HEK293 (cell line): ENCODE measurements at regions not wholly inside any gene's neighbourhood (a gene's known extent, or its start where the extent isn't known, plus 50 kb on each side); places are given as distances from the start of the nearest gene placed in this dataset.

Experiments
- CTCF ChIA-PET: fragments of 350-600 bp; formaldehyde crosslinking; extraction: SDS; loops from one replicate; lab custom pipeline; 2021; ENCODE audit warnings: antibody characterized with exemption; lab: Yijun Ruan, JAX
- POLR2A ChIA-PET: fragments of 300-600 bp; formaldehyde crosslinking; extraction: SDS; loops from one replicate; lab custom pipeline; 2020; ENCODE audit warnings: antibody characterized with exemption, inconsistent platforms; lab: Yijun Ruan, JAX
- H3K27ac ChIP-seq: fragments of 200-500 bp; sonication (Bioruptor generic); 2 replicates; pipeline ENCODE4 v1.5.1; 2014; ENCODE audit warnings: low read depth, low read length, control low read depth, inconsistent platforms; ENCODE audit errors: extremely low read depth
- H3K36me3 ChIP-seq, 2 experiments: fragments of 200-500 bp in 1 of 2; sonication (Bioruptor generic) in 1 of 2; 1 replicate in 1 of 2; 2 replicates in 1 of 2; pipeline ENCODE4 v1.5.1; 2014 to 2017; ENCODE audit warnings: inconsistent platforms in 2 of 2, low read length in 2 of 2; ENCODE audit not compliant: control insufficient read depth in 2 of 2, insufficient read depth in 1 of 2
- H3K4me1 ChIP-seq: fragments of 200-500 bp; sonication (Bioruptor generic); 2 replicates; pipeline ENCODE4 v1.5.1; 2014; ENCODE audit warnings: mild to moderate bottlenecking, low read length, inconsistent platforms; ENCODE audit not compliant: control insufficient read depth, insufficient read depth
- H3K4me3 ChIP-seq: 2 replicates; pipeline ENCODE4 v1.5.1; 2011; ENCODE audit warnings: low read depth, mild to moderate bottlenecking, control low read depth, low read length, moderate library complexity
- H3K9me3 ChIP-seq: fragments of 200-500 bp; sonication (Bioruptor generic); 2 replicates; pipeline ENCODE4 v1.5.1; 2014; ENCODE audit warnings: low read depth, low read length, inconsistent platforms; ENCODE audit not compliant: control insufficient read depth, insufficient read depth
- KLF1 ChIP-seq: fragments of 450-650 bp; formaldehyde crosslinking; IDR thresholded peaks from 2 replicates; pipeline ENCODE4 v1.5.1; 2016; ENCODE audit warnings: missing biosample characterization, missing genetic modification characterization
- SALL2 ChIP-seq: fragments of 450-650 bp; formaldehyde crosslinking; IDR thresholded peaks from 2 replicates; pipeline ENCODE4 v1.5.0; 2017; ENCODE audit warnings: missing biosample characterization, mild to moderate bottlenecking, missing genetic modification characterization, borderline replicate concordance
- SP7 ChIP-seq: fragments of 450-650 bp; formaldehyde crosslinking; IDR thresholded peaks from 2 replicates; pipeline ENCODE4 v1.5.1; 2016; ENCODE audit warnings: missing biosample characterization, missing genetic modification characterization
- ZBTB7A ChIP-seq: fragments of 450-650 bp; formaldehyde crosslinking; IDR thresholded peaks from 2 replicates; pipeline ENCODE4 v1.5.1; 2016; ENCODE audit warnings: low read depth, missing biosample characterization, missing genetic modification characterization
- ZEB2 ChIP-seq: fragments of 450-650 bp; formaldehyde crosslinking; IDR thresholded peaks from 2 replicates; pipeline ENCODE4 v1.5.1; 2016; ENCODE audit warnings: missing biosample characterization, missing genetic modification characterization
- ZFP41 ChIP-seq: fragments of 450-650 bp; formaldehyde crosslinking; IDR thresholded peaks from 2 replicates; pipeline ENCODE4 v1.5.1; 2016; ENCODE audit warnings: missing biosample characterization, missing genetic modification characterization, borderline replicate concordance
- ZIC2 ChIP-seq: fragments of 450-650 bp; formaldehyde crosslinking; IDR thresholded peaks from 2 replicates; pipeline ENCODE4 v1.5.1; 2016; ENCODE audit warnings: missing biosample characterization, missing genetic modification characterization
- ZNF10 ChIP-seq: fragments of 450-650 bp; formaldehyde crosslinking; IDR thresholded peaks from 2 replicates; pipeline ENCODE4 v1.5.1; 2017; ENCODE audit warnings: missing biosample characterization, missing genetic modification characterization
- ZNF132 ChIP-seq: fragments of 450-650 bp; formaldehyde crosslinking; IDR thresholded peaks from 2 replicates; pipeline ENCODE4 v1.5.1; 2017; ENCODE audit warnings: missing biosample characterization, missing genetic modification characterization, borderline replicate concordance
- ZNF133 ChIP-seq: fragments of 450-650 bp; formaldehyde crosslinking; IDR thresholded peaks from 2 replicates; pipeline ENCODE4 v1.5.1; 2016; ENCODE audit warnings: missing biosample characterization, missing genetic modification characterization
- ZNF138 ChIP-seq: fragments of 450-650 bp; formaldehyde crosslinking; IDR thresholded peaks from 2 replicates; pipeline ENCODE4 v1.5.1; 2016; ENCODE audit warnings: missing biosample characterization, missing genetic modification characterization, borderline replicate concordance
- ZNF423 ChIP-seq: fragments of 450-650 bp; formaldehyde crosslinking; IDR thresholded peaks from 2 replicates; pipeline ENCODE4 v1.5.1; 2016; ENCODE audit warnings: missing biosample characterization, missing genetic modification characterization
- ZNF549 ChIP-seq: fragments of 450-650 bp; IDR thresholded peaks from 2 replicates; pipeline ENCODE4 v1.5.1; 2018; ENCODE audit warnings: missing biosample characterization, missing genetic modification characterization, mild to moderate bottlenecking, inconsistent platforms, moderate library complexity
- ZNF571 ChIP-seq: fragments of 450-650 bp; formaldehyde crosslinking; IDR thresholded peaks from 2 replicates; pipeline ENCODE4 v1.5.0; 2017; ENCODE audit warnings: missing biosample characterization, missing genetic modification characterization
- ZNF621 ChIP-seq: fragments of 450-650 bp; formaldehyde crosslinking; IDR thresholded peaks from 2 replicates; pipeline ENCODE4 v1.5.1; 2017; ENCODE audit warnings: missing biosample characterization, missing genetic modification characterization
- ZNF747 ChIP-seq: fragments of 450-650 bp; formaldehyde crosslinking; IDR thresholded peaks from 2 replicates; pipeline ENCODE4 v1.5.1; 2016; ENCODE audit warnings: missing biosample characterization, missing genetic modification characterization
- ZNF768 ChIP-seq: fragments of 450-650 bp; formaldehyde crosslinking; IDR thresholded peaks from 2 replicates; pipeline ENCODE4 v1.5.1; 2018; ENCODE audit warnings: missing biosample characterization, mild to moderate bottlenecking, missing genetic modification characterization
- ZNF776 ChIP-seq: fragments of 450-650 bp; formaldehyde crosslinking; IDR thresholded peaks from 2 replicates; pipeline ENCODE4 v1.5.0; 2017; ENCODE audit warnings: missing biosample characterization, missing genetic modification characterization, borderline replicate concordance
- TF ChIP-seq, protein P1 (sequence below): fragments of 450-650 bp; formaldehyde crosslinking; IDR thresholded peaks from 2 replicates; pipeline ENCODE4 v1.5.1; 2016; ENCODE audit warnings: missing biosample characterization, missing genetic modification characterization
- TF ChIP-seq, protein P2 (sequence below): fragments of 450-650 bp; formaldehyde crosslinking; IDR thresholded peaks from 2 replicates; pipeline ENCODE4; 2016; ENCODE audit warnings: missing biosample characterization, missing genetic modification characterization
- TF ChIP-seq, protein P3 (sequence below): fragments of 450-650 bp; formaldehyde crosslinking; IDR thresholded peaks from 2 replicates; pipeline ENCODE4 v1.5.1; 2016; ENCODE audit warnings: missing biosample characterization, missing genetic modification characterization

DNA sequence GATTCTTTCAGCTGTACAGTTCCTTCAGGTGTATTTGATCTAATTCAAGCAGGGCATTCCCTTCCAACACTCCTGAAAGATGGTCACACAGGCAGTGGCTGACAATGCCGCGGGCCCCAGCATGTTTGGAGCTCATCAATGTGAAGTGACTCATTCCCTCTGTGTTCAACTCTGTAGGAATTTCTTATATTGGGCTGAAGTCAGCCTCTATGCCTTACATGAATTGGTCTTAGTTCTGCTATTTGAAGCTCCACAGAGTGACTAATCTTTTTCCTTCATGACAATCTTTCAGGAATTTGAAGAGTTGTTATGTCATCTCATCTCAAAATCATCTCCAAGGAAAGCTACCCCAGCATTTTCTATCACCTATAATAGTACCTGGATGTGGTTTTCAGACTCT, 142.5 kb upstream of the C2CD4B start:
- TF ChIP-seq, protein P1, sequence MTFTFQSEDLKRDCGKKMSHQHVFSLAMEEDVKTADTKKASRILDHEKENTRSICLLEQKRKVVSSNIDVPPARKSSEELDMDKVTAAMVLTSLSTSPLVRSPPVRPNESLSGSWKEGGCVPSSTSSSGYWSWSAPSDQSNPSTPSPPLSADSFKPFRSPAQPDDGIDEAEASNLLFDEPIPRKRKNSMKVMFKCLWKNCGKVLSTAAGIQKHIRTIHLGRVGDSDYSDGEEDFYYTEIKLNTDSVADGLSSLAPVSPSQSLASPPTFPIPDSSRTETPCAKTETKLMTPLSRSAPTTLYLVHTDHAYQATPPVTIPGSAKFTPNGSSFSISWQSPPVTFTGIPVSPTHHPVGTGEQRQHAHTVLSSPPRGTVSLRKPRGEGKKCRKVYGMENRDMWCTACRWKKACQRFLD (tag by site-specific recombination) = no peak
- TF ChIP-seq KLF1 (tag by site-specific recombination) (no peak), ZNF133 (tag by site-specific recombination) (no peak), ZFP41 (tag by site-specific recombination) (no peak), ZIC2 (tag by site-specific recombination) (no peak)
- H3K4me1 ChIP-seq = no peaks in the 10 kb centered on the region
- ChIA-PET POLR2A (no interaction called here), CTCF (interaction anchor here (0.6 to 1.4 kb wide), 18 partner anchors 10 to 1233 kb away, joined by 3 to 7 read pairs (median 4); no protein-coding TSS in a partner anchor)
- no peaks in the 10 kb centered on the region for H3K36me3 ChIP-seq
- H3K9me3 ChIP-seq = no peaks in the 10 kb centered on the region
- H3K27ac ChIP-seq = no peak overlapping the region
- H3K4me3 ChIP-seq = no peak overlapping the region

DNA sequence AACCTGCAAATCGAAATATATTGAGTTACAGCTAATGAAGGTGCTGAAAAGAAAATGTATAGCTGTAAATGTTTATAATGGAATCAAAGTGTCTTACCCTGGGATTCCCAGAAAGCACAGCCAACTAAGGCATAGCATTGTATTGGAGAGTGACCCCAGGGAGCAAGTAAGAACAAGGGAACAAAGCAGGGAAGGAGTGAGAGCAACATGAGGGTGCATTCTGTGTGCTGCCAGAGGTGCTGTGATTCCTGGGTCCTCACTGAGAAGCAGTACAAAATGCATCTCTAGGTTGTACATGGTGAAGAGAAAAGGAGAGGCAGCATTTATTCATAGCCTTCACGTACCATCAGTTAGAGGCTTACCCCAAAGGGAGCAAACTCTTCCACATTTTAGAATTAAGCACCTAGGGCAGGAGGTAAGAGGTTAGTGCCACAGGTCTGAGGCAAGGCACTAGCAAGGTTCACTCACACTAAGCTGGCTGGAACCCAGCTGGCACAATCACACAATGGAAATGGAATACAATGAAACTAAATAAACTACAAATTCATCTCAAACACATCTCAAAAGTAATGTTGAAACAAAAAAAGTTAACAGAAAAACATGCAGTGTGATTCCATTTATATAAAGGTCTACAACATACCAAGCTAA, 151.5 kb upstream of the C2CD4B start:
- H3K36me3 ChIP-seq = no peaks in the 10 kb centered on the region
- no peak for TF ChIP-seq SALL2 (tag by site-specific recombination)
- TF ChIP-seq ZNF132 (tag by site-specific recombination) = no peak
- no peak for TF ChIP-seq ZNF138 (tag by site-specific recombination)
- TF ChIP-seq, protein P2, sequence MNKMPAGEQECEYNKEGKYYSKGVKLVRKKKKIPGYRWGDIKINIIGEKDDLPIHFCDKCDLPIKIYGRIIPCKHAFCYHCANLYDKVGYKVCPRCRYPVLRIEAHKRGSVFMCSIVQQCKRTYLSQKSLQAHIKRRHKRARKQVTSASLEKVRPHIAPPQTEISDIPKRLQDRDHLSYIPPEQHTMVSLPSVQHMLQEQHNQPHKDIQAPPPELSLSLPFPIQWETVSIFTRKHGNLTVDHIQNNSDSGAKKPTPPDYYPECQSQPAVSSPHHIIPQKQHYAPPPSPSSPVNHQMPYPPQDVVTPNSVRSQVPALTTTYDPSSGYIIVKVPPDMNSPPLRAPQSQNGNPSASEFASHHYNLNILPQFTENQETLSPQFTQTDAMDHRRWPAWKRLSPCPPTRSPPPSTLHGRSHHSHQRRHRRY (tag by site-specific recombination) = no peak
- TF ChIP-seq ZNF133 (tag by site-specific recombination) = no peak
- no peak for TF ChIP-seq ZNF10
- TF ChIP-seq, protein P3, sequence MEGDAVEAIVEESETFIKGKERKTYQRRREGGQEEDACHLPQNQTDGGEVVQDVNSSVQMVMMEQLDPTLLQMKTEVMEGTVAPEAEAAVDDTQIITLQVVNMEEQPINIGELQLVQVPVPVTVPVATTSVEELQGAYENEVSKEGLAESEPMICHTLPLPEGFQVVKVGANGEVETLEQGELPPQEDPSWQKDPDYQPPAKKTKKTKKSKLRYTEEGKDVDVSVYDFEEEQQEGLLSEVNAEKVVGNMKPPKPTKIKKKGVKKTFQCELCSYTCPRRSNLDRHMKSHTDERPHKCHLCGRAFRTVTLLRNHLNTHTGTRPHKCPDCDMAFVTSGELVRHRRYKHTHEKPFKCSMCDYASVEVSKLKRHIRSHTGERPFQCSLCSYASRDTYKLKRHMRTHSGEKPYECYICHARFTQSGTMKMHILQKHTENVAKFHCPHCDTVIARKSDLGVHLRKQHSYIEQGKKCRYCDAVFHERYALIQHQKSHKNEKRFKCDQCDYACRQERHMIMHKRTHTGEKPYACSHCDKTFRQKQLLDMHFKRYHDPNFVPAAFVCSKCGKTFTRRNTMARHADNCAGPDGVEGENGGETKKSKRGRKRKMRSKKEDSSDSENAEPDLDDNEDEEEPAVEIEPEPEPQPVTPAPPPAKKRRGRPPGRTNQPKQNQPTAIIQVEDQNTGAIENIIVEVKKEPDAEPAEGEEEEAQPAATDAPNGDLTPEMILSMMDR (tag by site-specific recombination) = no peak
- TF ChIP-seq ZNF747 (tag by site-specific recombination) = no peak
- no peak for TF ChIP-seq ZBTB7A (tag by site-specific recombination)
- TF ChIP-seq ZNF571 = no peak
- no peak for TF ChIP-seq ZEB2 (tag by site-specific recombination)
- TF ChIP-seq ZNF776 (tag by site-specific recombination) = no peak
- TF ChIP-seq ZNF549 = no peak
- no peak for TF ChIP-seq ZNF621 (tag by site-specific recombination)
- TF ChIP-seq ZNF423 (tag by site-specific recombination) = no peak
- TF ChIP-seq ZNF768 (tag by site-specific recombination) = no peak
- TF ChIP-seq SP7 = no peak
- no peaks in the 10 kb centered on the region for H3K9me3 ChIP-seq
- no peak overlapping the region for H3K4me3 ChIP-seq
- POLR2A ChIA-PET = no interaction called here
- CTCF ChIA-PET = interaction anchor here (0.7 to 0.8 kb wide), 2 partner anchors 9 to 10 kb away, joined by 3 to 4 read pairs; no protein-coding TSS in a partner anchor
- H3K4me1 ChIP-seq = no peaks in the 10 kb centered on the region
- H3K27ac ChIP-seq = no peak overlapping the region
